NCI-H128 (cell line): ENCODE measurements at regions not wholly inside any gene's neighbourhood (a gene's known extent, or its start where the extent isn't known, plus 50 kb on each side); places are given as distances from the start of the nearest gene placed in this dataset.
A peak's percentile ranks its signal among the peaks of the same experiment; 100 is the strongest.
"Not testable (repeated sequence)": the region's sequence is repeated elsewhere in the genome, so short reads cannot be mapped to it uniquely, and the experiment has no call there.

Source experiments
- DNase-seq: peaks from one replicate; lab custom pipeline; 2025; ENCODE audit not compliant: unreplicated experiment; lab: John Stamatoyannopoulos, UW

DNA sequence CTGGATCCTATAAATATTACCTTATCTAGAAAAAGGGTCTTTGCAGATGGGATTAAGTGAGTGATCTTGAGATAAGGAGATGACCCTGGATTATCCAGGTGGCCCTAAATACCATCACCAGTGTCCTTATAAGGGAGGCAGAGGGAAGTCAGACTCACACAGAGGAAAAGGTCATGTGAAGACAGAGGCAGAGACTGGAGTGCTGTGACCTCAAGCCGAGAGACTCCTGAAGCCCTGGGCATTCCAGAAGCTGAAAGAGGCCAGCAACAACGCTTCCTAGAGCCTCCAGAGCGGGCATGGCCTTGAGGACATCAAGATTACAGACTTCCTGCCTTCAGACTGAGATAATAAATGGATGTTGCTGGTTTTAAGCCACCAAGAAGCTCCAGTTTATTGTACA lies 118.8 kb downstream of the ATPSCKMT start:
- no peak for DNase-seq

- no peak for DNase-seq
These were observed 122.8 kb downstream of the ATPSCKMT start for GRCh38 chr5:10126900-10127299.

GRCh38 chr5:10125116-10125515 lies 124.6 kb downstream of the ATPSCKMT start:
- no peak for DNase-seq

GRCh38 chr5:10124287-10124686 lies 125.4 kb downstream of the ATPSCKMT start:
- DNase-seq = no peak

GRCh38 chr5:10123254-10123989 lies 126.3 kb downstream of the ATPSCKMT start:
- no peak for DNase-seq

- DNase-seq = no peak
These were observed 127.5 kb downstream of the ATPSCKMT start for GRCh38 chr5:10122076-10122726.

- no peak for DNase-seq
These were observed 128.8 kb downstream of the ATPSCKMT start for GRCh38 chr5:10120934-10121333.

- no peak for DNase-seq
These were observed 131.5 kb downstream of the ATPSCKMT start for GRCh38 chr5:10118150-10118549.

DNA sequence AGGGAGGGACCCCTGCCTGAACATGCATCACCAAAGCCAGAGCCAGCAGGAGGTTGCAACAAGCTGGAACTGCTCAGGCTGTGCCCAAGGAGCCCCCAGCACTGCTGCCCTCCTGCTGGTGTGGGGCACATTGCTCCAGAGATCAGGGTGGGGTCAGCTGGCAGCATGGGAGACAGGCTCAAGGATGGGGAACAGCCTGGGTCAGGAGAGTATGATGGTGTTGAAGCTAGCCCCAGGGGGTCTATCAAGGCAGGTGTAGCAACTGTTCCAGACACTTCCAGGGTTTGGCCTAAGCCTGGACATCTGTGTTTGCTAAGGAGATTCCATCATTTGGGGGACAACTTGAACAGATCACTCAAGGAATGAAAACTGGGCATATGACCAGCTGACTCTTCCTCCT lies 133.1 kb downstream of the ATPSCKMT start:
- no peak for DNase-seq

DNA sequence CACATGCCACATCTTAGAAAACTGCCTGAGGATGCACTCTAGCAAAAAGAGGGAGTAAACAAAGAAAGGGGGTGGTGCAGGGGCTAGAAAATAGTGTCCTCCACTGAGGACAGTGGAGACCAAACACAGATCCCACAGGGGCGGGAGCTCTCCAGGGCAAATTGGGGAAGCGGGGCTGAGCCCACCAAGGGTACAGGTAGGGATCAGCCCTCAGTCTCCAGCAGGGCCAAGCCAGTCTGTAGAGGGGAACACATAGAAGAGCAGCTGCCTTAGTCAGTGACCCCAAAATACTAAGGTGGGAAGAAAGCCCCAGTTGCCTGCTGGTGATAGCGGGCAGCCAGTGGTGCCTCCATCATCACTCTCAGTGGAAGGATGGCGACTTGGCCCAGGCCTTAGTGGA lies 134.0 kb downstream of the ATPSCKMT start:
- DNase-seq = no peak

GRCh38 chr5:10111571-10111970 lies 138.1 kb downstream of the ATPSCKMT start:
- DNase-seq = no peak

DNA sequence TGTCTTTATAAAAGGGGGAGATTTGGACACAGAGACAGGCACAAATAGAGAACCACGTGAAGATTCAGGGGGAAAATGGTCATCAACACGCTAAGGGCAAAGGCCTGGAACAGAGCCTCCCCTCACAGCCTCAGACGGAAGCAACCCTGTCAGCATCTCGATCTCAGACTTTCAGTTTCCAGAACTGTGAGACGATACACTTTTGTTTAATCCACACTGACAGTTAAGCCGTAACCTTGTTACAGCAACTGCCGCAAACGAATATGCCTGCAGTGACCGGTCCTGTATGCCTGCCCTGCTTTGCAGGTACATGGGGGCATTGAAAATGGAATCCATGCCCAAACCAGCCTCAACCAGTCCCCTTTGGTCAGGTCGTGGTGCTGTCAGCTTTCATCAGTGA lies 139.5 kb downstream of the ATPSCKMT start:
- DNase-seq = no peak

DNA sequence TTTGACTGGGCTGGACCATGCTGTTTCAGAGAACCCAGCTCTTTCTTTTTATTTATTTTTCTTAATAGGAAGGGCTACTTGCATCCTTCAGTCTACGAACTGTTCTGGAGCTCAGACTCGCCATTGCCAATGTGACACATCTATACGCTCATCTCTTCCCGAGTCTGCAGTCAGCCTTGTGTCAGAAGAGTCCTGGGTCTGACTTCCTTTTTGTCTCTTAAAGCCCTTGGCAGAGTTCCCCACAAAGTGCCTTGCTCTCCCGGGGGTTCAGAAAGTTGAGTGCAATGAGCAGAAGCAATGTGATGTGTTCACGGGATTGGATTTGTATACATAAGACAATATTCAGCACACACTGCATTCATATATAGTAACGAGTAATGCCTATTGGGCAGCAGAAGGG lies 140.4 kb downstream of the ATPSCKMT start:
- DNase-seq = no peak

DNA sequence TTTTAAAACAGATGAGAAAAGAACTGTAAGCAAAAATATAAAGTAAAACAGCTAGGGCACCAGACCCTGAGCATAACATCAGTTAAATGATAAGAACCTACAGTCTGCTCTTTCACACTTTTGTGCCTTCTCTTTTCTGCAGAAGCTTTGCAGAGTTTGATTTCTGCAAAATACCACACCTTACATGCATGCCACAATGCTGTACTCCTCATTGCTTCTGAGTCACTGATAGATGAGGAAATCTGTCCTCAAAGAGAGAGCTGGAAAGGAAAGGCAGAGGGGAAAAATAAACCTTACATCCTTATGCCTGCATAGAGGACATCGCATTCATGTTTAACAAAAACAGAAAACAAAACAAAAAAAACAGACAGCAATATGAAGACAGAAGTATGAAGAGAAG lies 142.9 kb downstream of the ATPSCKMT start:
- no peak for DNase-seq

DNA sequence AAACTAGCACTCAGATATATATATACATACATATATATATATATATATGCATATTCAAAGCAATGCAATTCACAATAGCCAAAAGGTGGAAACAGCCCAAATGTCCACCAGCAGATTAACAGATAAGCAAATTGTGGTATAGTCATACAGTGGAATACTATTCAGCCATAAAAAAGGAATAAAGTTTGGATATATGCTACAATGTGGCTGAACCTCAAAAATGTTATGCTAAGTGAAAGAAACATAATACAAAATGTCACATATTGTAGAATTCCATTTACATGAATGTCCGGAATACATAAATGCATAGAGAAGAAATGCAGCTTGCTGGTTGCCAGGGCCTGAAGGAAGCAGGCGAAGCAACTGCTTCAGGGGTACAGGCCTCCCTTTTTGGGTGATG lies 143.4 kb downstream of the ATPSCKMT start:
- DNase-seq = no peak

DNA sequence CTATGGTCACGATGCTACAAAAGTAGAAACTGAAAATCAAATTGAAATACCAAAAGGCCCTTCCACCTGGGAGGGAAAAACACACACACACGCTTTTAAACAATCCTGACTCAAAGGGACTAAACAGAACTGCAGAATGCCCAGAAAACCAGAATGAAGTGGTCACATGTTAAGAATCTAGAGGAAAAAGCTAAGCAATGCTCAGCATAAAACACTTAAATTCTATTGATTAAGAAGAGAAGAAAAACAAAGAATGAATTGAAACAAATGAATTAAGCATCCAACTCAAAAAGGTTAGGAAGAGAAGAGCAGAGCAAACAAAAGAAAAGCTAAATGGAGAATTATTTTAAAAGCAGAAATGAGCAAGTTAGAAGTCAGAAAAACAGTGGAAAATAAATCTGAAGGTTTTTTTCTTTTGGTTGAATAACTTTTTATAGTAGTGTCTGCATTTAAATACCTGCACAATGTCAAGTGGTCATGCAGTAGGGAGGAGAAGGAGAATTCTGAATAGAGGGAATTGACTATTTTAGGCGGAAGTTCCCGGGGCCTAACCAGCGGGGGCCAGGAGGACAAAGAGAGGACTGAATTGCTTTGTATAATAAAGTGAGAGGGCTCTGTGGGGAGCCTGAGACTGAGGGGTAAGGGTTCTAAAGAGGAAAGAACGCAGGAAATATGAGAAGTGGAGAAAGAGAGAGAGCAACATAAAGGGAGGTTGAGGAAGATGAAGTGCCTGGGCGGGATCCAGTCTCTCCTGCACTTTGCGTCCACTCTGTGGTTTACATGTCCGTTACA lies 146.8 kb downstream of the ATPSCKMT start:
- DNase-seq = peak; percentile 4

DNA sequence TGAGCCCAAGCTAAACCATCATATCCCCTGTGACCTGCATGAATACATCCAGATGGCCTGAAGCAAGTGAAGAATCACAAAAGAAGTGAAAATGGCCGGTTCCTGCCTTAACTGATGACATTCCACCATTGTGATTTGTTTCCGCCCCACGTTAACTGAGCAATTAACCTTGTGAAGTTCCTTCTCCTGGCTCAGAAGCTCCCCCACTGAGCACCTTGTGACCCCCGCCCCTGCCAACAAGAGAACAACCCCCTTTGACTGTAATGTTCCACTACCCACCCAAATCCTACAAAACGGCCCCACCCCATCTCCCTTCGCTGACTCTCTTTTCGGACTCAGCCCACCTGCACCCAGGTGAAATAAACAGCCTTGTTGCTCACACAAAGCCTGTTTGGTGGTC lies 147.5 kb downstream of the ATPSCKMT start:
- DNase-seq = not testable (repeated sequence)

- DNase-seq = no peak
These were observed 150.1 kb downstream of the ATPSCKMT start for GRCh38 chr5:10099548-10099947.

DNA sequence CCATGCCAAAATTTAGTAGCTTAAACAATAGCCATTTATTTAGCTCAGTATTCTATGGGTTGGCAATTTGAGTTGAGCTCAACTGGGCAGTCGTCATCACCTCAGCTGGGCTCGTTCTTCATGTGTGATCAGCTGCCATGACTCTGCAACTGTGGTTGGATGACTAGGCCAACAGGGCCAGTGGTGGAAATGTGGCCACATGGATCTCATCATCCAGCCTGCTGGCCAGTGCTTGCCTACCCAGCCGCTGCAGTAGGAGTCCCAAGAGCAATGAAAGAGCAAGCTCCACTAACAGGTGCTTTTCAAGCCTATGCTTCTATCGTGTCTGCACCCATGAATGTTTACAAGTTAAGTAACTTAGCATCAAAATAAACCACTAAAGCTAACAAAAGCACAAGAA lies 158.0 kb downstream of the ATPSCKMT start:
- no peak for DNase-seq

GRCh38 chr5:10090074-10090473 lies 159.6 kb downstream of the ATPSCKMT start:
- DNase-seq = no peak

- no peak for DNase-seq
These were observed 164.5 kb downstream of the ATPSCKMT start for GRCh38 chr5:10085185-10085584.

DNA sequence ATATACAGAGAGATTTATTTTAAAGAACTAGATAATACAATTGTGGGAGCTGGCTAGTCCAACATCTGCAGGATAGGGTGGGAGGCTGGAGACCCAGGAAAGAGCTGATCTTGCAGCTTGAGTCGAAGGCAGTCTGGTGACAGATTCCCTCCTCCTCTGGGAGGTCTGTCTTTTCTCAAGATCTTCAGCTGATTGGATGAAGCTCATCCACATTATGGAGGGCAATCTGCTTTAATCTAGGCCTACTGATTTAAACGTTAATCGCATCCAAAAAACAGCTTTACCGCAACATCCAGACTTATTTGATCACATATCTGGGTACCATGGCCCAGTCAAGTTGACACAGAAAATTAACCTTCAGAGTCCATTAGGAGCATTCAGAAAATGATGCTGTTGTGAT lies 168.1 kb downstream of the ATPSCKMT start:
- no peak for DNase-seq
